HCT116 (cell line): ENCODE measurements at regions not wholly inside any gene's neighbourhood (a gene's known extent, or its start where the extent isn't known, plus 50 kb on each side); places are given as distances from the start of the nearest gene placed in this dataset.

Experiments used
- ATAC-seq: fragments of 200-7000 bp; cut with Tn5 transposase; 2 replicates; pipeline ENCODE4 v1.9.1; 2020; ENCODE audit warnings: mild to moderate bottlenecking, moderate library complexity
- BruUV-seq: library from RNA; stranded (reverse); fragments of 400-500 nt; replicated peaks from 2 replicates; lab custom pipeline; 2021; lab: Mats Ljungman, UMichigan
- CTCF ChIA-PET: fragments of 300-600 bp; sonication (Branson Sonifier 250); formaldehyde crosslinking; loops from one replicate; lab custom pipeline; 2021; ENCODE audit warnings: antibody characterized with exemption; lab: Charles Lee
- POLR2A ChIA-PET: fragments of 300-600, 350-600 bp; sonication (Branson Sonifier 250); formaldehyde crosslinking; loops from one replicate; lab custom pipeline; 2021; ENCODE audit warnings: antibody characterized with exemption; lab: Charles Lee
- RAD21 ChIA-PET, 2 experiments: fragments of 300-600 bp; sonication (Branson Sonifier 250); formaldehyde crosslinking; loops; one replicate each; lab custom pipeline; 2023; ENCODE audit warnings: low total read pairs in 2 of 2; ENCODE audit not compliant: uncharacterized antibody in 2 of 2, unreplicated experiment in 2 of 2, low non-redundant PET in 1 of 2; lab: Charles Lee
- DNase-seq: peaks from one replicate; pipeline ENCODE4 v3.0.0-alpha.2; 2010; ENCODE audit warnings: low read depth, low spot score
- H2AFZ ChIP-seq: fragments of 200-600 bp; shearing (Covaris generic), sonication (generic); 2 replicates; pipeline ENCODE4 v1.6.1; 2017; ENCODE audit warnings: low read depth, mixed run types, mixed read lengths, antibody characterized with exemption, low read length; ENCODE audit not compliant: poor library complexity, severe bottlenecking
- H3K27ac ChIP-seq: 2 replicates; pipeline ENCODE4 v1.5.1; 2012; ENCODE audit warnings: low read depth, low read length
- H3K27me3 ChIP-seq: fragments of 200-600 bp; sonication (generic); 2 replicates; pipeline ENCODE4 v1.6.1; 2016; ENCODE audit warnings: mixed run types, low read length, mixed read lengths; ENCODE audit not compliant: insufficient read depth
- H3K36me3 ChIP-seq, 2 experiments: fragments of 200-500 bp in 1 of 2; fragments of 200-600 bp in 1 of 2; sonication (Bioruptor generic) in 1 of 2; sonication (generic) in 1 of 2; 2 replicates each; pipeline versions ENCODE4 v1.5.1 to v1.6.1; 2014 to 2016; ENCODE audit warnings: low read length in 2 of 2, inconsistent platforms in 1 of 2, mixed read lengths in 1 of 2, mixed run types in 1 of 2; ENCODE audit not compliant: insufficient read depth in 2 of 2, control insufficient read depth in 1 of 2
- H3K4me1 ChIP-seq, 2 experiments: fragments of 200-600 bp in 1 of 2; sonication (generic) in 1 of 2; 2 replicates each; pipeline versions ENCODE4 v1.5.1 to v1.6.1; 2012 to 2017; ENCODE audit warnings: low read length in 2 of 2, inconsistent platforms in 1 of 2, mild to moderate bottlenecking in 1 of 2, mixed read lengths in 1 of 2, mixed run types in 1 of 2, moderate library complexity in 1 of 2; ENCODE audit not compliant: insufficient read depth in 2 of 2, control insufficient read depth in 1 of 2
- H3K4me2 ChIP-seq: fragments of 200-600 bp; sonication (generic); 2 replicates; pipeline ENCODE4 v1.6.1; 2017; ENCODE audit warnings: mixed run types, low read length, mixed read lengths
- H3K4me3 ChIP-seq, 2 experiments: fragments of 200-600 bp in 1 of 2; sonication (generic) in 1 of 2; replicated peaks in 1 of 2; 2 replicates each; pipeline ENCODE4 v1.5.1; 2011 to 2016; ENCODE audit warnings: low read length in 2 of 2, control low read depth in 1 of 2, low read depth in 1 of 2, mild to moderate bottlenecking in 1 of 2, mixed read lengths in 1 of 2, mixed run types in 1 of 2
- H3K79me2 ChIP-seq: fragments of 200-600 bp; sonication (generic); 2 replicates; pipeline ENCODE4 v1.6.1; 2017; ENCODE audit warnings: mild to moderate bottlenecking, mixed run types, low read length, moderate library complexity, mixed read lengths; ENCODE audit not compliant: insufficient read depth
- H3K9ac ChIP-seq: fragments of 200-600 bp; sonication (generic); 2 replicates; pipeline ENCODE4 v1.6.1; 2016; ENCODE audit warnings: low read length, mixed read lengths
- H3K9me2 ChIP-seq: fragments of 200-600 bp; sonication (generic), shearing (Covaris generic); 2 replicates; pipeline ENCODE4 v1.6.1; 2017; ENCODE audit warnings: mixed run types, mild to moderate bottlenecking, moderate library complexity; ENCODE audit not compliant: insufficient read depth
- H3K9me3 ChIP-seq, 2 experiments: fragments of 200-500 bp in 1 of 2; fragments of 200-600 bp in 1 of 2; sonication (Bioruptor generic) in 1 of 2; sonication (generic) in 1 of 2; 2 replicates each; pipeline ENCODE4 v1.6.1; 2014 to 2017; ENCODE audit warnings: low read length in 2 of 2, mixed read lengths in 2 of 2, inconsistent platforms in 1 of 2, low read depth in 1 of 2, mild to moderate bottlenecking in 1 of 2, mixed run types in 1 of 2, moderate library complexity in 1 of 2; ENCODE audit not compliant: control insufficient read depth in 1 of 2, insufficient read depth in 1 of 2
- H4K20me1 ChIP-seq: fragments of 200-600 bp; sonication (generic), shearing (Covaris generic); 2 replicates; pipeline ENCODE4 v1.6.1; 2017; ENCODE audit warnings: mixed run types, mild to moderate bottlenecking, moderate library complexity; ENCODE audit not compliant: insufficient read depth
- ATF3 ChIP-seq: IDR thresholded peaks from 2 replicates; pipeline ENCODE4 v1.6.1; 2012
- CBX3 ChIP-seq: IDR thresholded peaks from 2 replicates; pipeline ENCODE4 v1.6.1; 2012; ENCODE audit warnings: low read depth
- CEBPB ChIP-seq: IDR thresholded peaks from 2 replicates; pipeline ENCODE4 v1.6.1; 2012; ENCODE audit warnings: low read depth
- EGR1 ChIP-seq: IDR thresholded peaks from 2 replicates; pipeline ENCODE4 v1.6.1; 2012; ENCODE audit warnings: low read depth
- FOSL1 ChIP-seq: IDR thresholded peaks from 2 replicates; pipeline ENCODE4 v1.6.1; 2012; ENCODE audit warnings: low read depth
- MAX ChIP-seq: IDR thresholded peaks from 2 replicates; pipeline ENCODE4 v1.6.1; 2012
- POLR2AphosphoS5 ChIP-seq: IDR thresholded peaks from 2 replicates; pipeline ENCODE4 v1.6.1; 2011; ENCODE audit warnings: mild to moderate bottlenecking, low read depth, low read length, moderate library complexity
- TCF7L2 ChIP-seq: IDR thresholded peaks from 2 replicates; pipeline ENCODE4 v1.7.0; 2011; ENCODE audit warnings: borderline replicate concordance, inconsistent platforms; ENCODE audit not compliant: insufficient read depth, insufficient read length; ENCODE audit errors: extremely low read depth
- ZBTB33 ChIP-seq: IDR thresholded peaks from 2 replicates; pipeline ENCODE4 v1.6.1; 2011; ENCODE audit warnings: mild to moderate bottlenecking, low read length, moderate library complexity; ENCODE audit not compliant: insufficient replicate concordance; ENCODE audit errors: extremely low read depth
- ZFX ChIP-seq: fragments of 450-650 bp; IDR thresholded peaks from 2 replicates; pipeline ENCODE4 v1.6.1; 2017
- intact Hi-C: fragments of 100-400 bp; cut with micrococcal nuclease; formaldehyde crosslinking; loops from 2 replicates; pipeline ENCODE4 v1.10.0; 2022

- no TSS peak for BruUV-seq
- Histone ChIP-seq H3K9ac (no peak overlapping the region), H3K79me2 (no peaks in the 10 kb centered on the region), H3K9me2 (no peaks in the 10 kb centered on the region), H3K27me3 (no peaks in the 10 kb centered on the region), H3K4me2 (no peak overlapping the region), H3K4me1 (no peaks in the 10 kb centered on the region), H3K36me3 (no peaks in the 10 kb centered on the region), H3K27ac (no peak overlapping the region), H2AFZ (no peak overlapping the region), H4K20me1 (no peaks in the 10 kb centered on the region), H3K9me3 (no peaks in the 10 kb centered on the region), H3K4me3 (no peak overlapping the region)
- ATAC-seq (no peak), DNase-seq (no peak)
- TF ChIP-seq MAX (no peak), TCF7L2 (no peak), ZBTB33 (no peak), CEBPB (no peak), POLR2AphosphoS5 (no peak), CBX3 (no peak), FOSL1 (no peak), ZFX (no peak), ATF3 (no peak), EGR1 (no peak)
- ChIA-PET RAD21 (no interaction called here), CTCF (no interaction called here), POLR2A (no interaction called here)
- intact Hi-C loops: no loop called here
Measured at GRCh38 chr6:131362070-131362469, 211.0 kb upstream of the ARG1 start.
